ENCODE measurements at regions not wholly inside any gene's neighbourhood (a gene's known extent, or its start where the extent isn't known, plus 50 kb on each side); places are given as distances from the start of the nearest gene placed in this dataset.

DNA sequence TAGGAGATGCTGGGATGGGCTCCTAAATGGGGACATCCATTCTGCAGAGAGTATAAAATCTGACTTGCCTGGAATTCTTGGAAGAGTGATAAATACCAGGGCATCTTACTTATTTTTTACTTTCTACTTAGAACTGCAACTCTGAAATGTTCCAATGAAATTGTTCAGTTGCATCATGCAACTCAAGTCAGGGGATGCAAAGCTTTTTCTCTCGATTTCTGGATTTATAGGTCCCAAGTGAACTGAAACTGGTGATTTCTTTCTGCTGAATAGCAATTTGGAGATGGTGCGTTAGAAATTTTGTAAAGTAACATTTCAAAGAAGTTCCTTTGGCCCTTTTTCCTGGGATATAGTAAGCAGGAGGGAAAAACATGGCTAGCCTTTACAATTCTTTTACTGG lies 238.4 kb upstream of the CD180 start:
- Histone ChIP-seq H4K5ac (ENCODE audit: insufficient read length, low read depth, low read length) (no peak overlapping the region), H2BK20ac (ENCODE audit: low read depth, low read length, poor library complexity, severe bottlenecking) (no peak overlapping the region), H2AK5ac (ENCODE audit: insufficient read length, low read length) (no peak overlapping the region), H3K18ac (ENCODE audit: insufficient read length, low read depth, low read length) (no peak overlapping the region), H3K9me3 (ENCODE audit: control insufficient read depth, low read depth, low read length) (no peaks in the 10 kb centered on the region), H3K27ac (ENCODE audit: insufficient read length, low read depth, low read length) (no peak overlapping the region), H3K14ac (ENCODE audit: insufficient read depth, low read length) (no peak overlapping the region), H3K23me2 (ENCODE audit: insufficient read length, low read depth, low read length, poor library complexity, severe bottlenecking) (no peaks in the 10 kb centered on the region), H2AFZ (ENCODE audit: low read length) (no peak overlapping the region), H3K9ac (ENCODE audit: extremely low read depth, insufficient read length, low read length) (no peak overlapping the region), H4K20me1 (ENCODE audit: control insufficient read depth, insufficient read depth, insufficient read length) (no peaks in the 10 kb centered on the region), H3K4ac (ENCODE audit: low read depth, low read length) (no peak overlapping the region), H4K91ac (ENCODE audit: insufficient read length, low read depth, low read length) (no peak overlapping the region), H3K4me2 (ENCODE audit: insufficient read depth, insufficient read length, low read length) (no peak overlapping the region), H2BK12ac (ENCODE audit: insufficient read length, low read depth, low read length) (no peak overlapping the region), H2BK15ac (ENCODE audit: low read depth, low read length) (no peak overlapping the region), H3T11ph (ENCODE audit: low read length) (no peak overlapping the region), H3K23ac (ENCODE audit: insufficient read length, low read depth, low read length) (no peak overlapping the region), H3K79me1 (ENCODE audit: insufficient read depth, low read depth, low read length, poor library complexity, severe bottlenecking) (no peaks in the 10 kb centered on the region), H3K56ac (ENCODE audit: insufficient read length, low read depth, low read length) (no peak overlapping the region), H3K79me2 (ENCODE audit: insufficient read depth, low read length) (no peaks in the 10 kb centered on the region), H3K27me3 (ENCODE audit: insufficient read depth, low read length) (no peaks in the 10 kb centered on the region), H4K8ac (replicated peaks; ENCODE audit: insufficient read length, low read depth, low read length) (no peak overlapping the region), H3K4me1 (ENCODE audit: insufficient read depth, low read length) (no peaks in the 10 kb centered on the region), H2BK120ac (ENCODE audit: low read depth, low read length, poor library complexity, severe bottlenecking) (no peak overlapping the region), H2BK5ac (ENCODE audit: insufficient read length, low read length) (no peak overlapping the region)
- no CpG with 5 or more reads among the region's 2 CpGs for WGBS (ENCODE audit: extremely low coverage, insufficient read length, low lambda C conversion rate)
- H3K27me3 Mint-ChIP-seq (ENCODE audit: low read depth), result no peaks in the 10 kb centered on the region; the same call in 1 of the 2 replicates
- peaks cover 0 to 5% of the 10 kb centered on the region in 2 experiments; a peak in 2 of 4 replicates for H3K4me1 Mint-ChIP-seq
- TF ChIP-seq, protein P1, sequence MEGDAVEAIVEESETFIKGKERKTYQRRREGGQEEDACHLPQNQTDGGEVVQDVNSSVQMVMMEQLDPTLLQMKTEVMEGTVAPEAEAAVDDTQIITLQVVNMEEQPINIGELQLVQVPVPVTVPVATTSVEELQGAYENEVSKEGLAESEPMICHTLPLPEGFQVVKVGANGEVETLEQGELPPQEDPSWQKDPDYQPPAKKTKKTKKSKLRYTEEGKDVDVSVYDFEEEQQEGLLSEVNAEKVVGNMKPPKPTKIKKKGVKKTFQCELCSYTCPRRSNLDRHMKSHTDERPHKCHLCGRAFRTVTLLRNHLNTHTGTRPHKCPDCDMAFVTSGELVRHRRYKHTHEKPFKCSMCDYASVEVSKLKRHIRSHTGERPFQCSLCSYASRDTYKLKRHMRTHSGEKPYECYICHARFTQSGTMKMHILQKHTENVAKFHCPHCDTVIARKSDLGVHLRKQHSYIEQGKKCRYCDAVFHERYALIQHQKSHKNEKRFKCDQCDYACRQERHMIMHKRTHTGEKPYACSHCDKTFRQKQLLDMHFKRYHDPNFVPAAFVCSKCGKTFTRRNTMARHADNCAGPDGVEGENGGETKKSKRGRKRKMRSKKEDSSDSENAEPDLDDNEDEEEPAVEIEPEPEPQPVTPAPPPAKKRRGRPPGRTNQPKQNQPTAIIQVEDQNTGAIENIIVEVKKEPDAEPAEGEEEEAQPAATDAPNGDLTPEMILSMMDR (conservative IDR thresholded peaks at IDR 0.05), result no peak
- H3K27ac Mint-ChIP-seq, result no peak overlapping the region
- no peak for DNase-seq
- no peak overlapping the region for H3K4me3 Mint-ChIP-seq
- peaks cover 0 to 2% of the 10 kb centered on the region in 2 experiments; a peak in 2 of 5 replicates for H3K9me3 Mint-ChIP-seq
- H3K36me3 Mint-ChIP-seq (ENCODE audit: insufficient read depth in 1 of 3, low read depth in 3 of 3), result no peaks in the 10 kb centered on the region
